Mammary epithelial cell (primary cell): ENCODE measurements at regions not wholly inside any gene's neighbourhood (a gene's known extent, or its start where the extent isn't known, plus 50 kb on each side); places are given as distances from the start of the nearest gene placed in this dataset.

Experiments used
- EZH2 ChIP-seq: IDR thresholded peaks from 2 replicates; pipeline ENCODE4 v1.6.1; 2012; ENCODE audit warnings: low read length, inconsistent platforms, borderline replicate concordance
- TF ChIP-seq, protein P1 (sequence below), 2 donors: IDR thresholded peaks in 1 of 2; conservative IDR thresholded peaks in 1 of 2; 2 replicates each; pipeline ENCODE4 v1.5.1; 2011 to 2012; ENCODE audit warnings: inconsistent platforms in 2 of 2, low read length in 2 of 2, mild to moderate bottlenecking in 2 of 2, control low read depth in 1 of 2, low read depth in 1 of 2; ENCODE audit not compliant: insufficient read depth in 1 of 2; ENCODE audit errors: extremely low read depth in 1 of 2

DNA sequence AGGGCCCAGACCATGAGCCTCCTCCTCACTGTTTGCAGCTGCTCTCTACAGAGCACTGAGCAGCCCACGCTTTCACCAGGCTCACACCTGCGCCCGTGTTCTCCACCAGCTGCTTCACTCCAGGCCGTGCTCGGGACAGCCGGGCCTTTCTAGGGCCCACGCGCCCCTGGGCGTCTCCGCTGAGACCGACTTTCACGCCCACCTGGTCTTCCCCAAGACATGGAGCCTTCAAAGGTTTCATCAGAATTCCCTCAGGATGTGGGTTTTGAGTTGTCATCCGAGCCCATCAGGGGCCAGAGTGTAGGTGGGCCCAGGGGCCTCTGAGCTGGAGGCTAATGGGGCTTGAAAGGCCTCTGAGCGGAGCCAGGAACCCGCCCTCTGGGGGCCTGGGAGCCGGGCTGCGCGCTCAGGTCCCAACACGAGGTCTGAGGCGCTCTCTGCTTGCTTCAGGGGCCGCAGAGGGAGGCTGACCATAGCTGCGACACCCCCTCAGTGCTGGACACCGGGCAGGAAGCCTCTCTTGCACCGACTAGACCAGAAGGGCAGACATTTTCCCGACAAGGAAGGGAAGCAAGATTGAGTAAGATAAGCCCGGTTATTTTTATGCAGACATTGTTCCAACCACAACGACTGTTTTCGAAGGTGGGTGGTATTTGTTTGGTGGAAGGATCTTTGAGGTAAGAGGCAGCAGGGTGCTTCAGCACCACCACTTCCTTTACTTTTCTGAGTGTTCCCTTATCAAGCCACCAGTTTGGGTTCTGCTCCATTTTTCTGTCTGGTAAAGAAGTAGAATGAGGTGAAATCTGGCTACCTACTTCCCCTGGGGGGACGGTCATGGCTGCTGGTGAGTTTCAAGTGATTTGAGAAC lies 125.0 kb upstream of the FUT8 start:
- TF ChIP-seq, protein P1, sequence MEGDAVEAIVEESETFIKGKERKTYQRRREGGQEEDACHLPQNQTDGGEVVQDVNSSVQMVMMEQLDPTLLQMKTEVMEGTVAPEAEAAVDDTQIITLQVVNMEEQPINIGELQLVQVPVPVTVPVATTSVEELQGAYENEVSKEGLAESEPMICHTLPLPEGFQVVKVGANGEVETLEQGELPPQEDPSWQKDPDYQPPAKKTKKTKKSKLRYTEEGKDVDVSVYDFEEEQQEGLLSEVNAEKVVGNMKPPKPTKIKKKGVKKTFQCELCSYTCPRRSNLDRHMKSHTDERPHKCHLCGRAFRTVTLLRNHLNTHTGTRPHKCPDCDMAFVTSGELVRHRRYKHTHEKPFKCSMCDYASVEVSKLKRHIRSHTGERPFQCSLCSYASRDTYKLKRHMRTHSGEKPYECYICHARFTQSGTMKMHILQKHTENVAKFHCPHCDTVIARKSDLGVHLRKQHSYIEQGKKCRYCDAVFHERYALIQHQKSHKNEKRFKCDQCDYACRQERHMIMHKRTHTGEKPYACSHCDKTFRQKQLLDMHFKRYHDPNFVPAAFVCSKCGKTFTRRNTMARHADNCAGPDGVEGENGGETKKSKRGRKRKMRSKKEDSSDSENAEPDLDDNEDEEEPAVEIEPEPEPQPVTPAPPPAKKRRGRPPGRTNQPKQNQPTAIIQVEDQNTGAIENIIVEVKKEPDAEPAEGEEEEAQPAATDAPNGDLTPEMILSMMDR (conservative IDR thresholded peaks at IDR 0.05 in 1 of 2, IDR thresholded peaks at IDR 0.05 in 1 of 2; ENCODE audit: extremely low read depth in 1 of 2, insufficient read depth in 1 of 2, low read depth in 1 of 2, low read length in 2 of 2): no peak
- no peak for TF ChIP-seq EZH2
